IPS-20b (cell line): ENCODE measurements at regions not wholly inside any gene's neighbourhood (a gene's known extent, or its start where the extent isn't known, plus 50 kb on each side); places are given as distances from the start of the nearest gene placed in this dataset.

Source experiments
- H3K27ac ChIP-seq: one replicate; pipeline ENCODE4 v1.5.1; 2013; ENCODE audit warnings: low read length
- H3K27me3 ChIP-seq: 2 replicates; pipeline ENCODE4 v1.6.1; 2013; ENCODE audit warnings: mild to moderate bottlenecking, low read length, inconsistent platforms; ENCODE audit not compliant: insufficient read depth
- H3K36me3 ChIP-seq: 2 replicates; pipeline ENCODE4 v1.6.1; 2013; ENCODE audit warnings: low read depth, mild to moderate bottlenecking, inconsistent platforms, low read length, moderate library complexity; ENCODE audit not compliant: insufficient read depth
- H3K4me1 ChIP-seq: 2 replicates; pipeline ENCODE4 v1.6.1; 2013; ENCODE audit warnings: mild to moderate bottlenecking, control low read depth, inconsistent platforms, low read length, moderate library complexity; ENCODE audit not compliant: insufficient read depth
- H3K4me3 ChIP-seq: 2 replicates; pipeline ENCODE4 v1.5.1; 2013; ENCODE audit warnings: mild to moderate bottlenecking, low read length, inconsistent platforms
- H3K9ac ChIP-seq: 2 replicates; pipeline ENCODE4 v1.6.1; 2013; ENCODE audit warnings: low read depth, mild to moderate bottlenecking, inconsistent platforms, low read length, moderate library complexity
- H3K9me3 ChIP-seq: 2 replicates; pipeline ENCODE4 v1.6.1; 2013; ENCODE audit warnings: mild to moderate bottlenecking, low read depth, low read length, inconsistent platforms; ENCODE audit not compliant: insufficient read depth

DNA sequence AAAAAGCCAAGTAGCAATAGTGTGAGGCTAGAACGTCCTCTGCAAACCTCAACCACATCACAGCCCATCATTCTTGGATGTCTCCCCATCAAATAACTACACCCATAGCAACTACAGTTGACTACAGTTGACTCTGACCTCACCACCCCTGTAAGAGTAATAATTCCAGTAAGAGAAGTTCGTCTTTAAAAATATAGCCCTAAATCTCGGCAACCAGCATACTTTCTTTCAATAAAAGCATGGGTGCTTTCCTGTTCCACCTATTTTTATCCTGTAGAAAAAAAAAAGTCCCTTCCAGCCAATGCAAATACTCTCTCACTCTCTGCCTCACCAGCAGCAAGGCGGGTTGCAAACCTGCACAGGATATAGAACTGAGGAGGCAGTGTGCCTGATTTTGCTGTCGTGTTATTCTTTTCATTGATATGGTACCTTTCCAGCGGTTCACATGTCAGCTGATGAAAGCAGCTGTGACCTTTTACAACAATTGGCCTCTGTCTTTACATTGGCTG is 187.5 kb upstream of the NFE2L3 start:
- Histone ChIP-seq H3K4me1 (no peaks in the 10 kb centered on the region), H3K36me3 (no peaks in the 10 kb centered on the region), H3K27me3 (no peaks in the 10 kb centered on the region), H3K4me3 (no peak overlapping the region), H3K27ac (no peak overlapping the region), H3K9me3 (no peaks in the 10 kb centered on the region), H3K9ac (no peak overlapping the region)

DNA sequence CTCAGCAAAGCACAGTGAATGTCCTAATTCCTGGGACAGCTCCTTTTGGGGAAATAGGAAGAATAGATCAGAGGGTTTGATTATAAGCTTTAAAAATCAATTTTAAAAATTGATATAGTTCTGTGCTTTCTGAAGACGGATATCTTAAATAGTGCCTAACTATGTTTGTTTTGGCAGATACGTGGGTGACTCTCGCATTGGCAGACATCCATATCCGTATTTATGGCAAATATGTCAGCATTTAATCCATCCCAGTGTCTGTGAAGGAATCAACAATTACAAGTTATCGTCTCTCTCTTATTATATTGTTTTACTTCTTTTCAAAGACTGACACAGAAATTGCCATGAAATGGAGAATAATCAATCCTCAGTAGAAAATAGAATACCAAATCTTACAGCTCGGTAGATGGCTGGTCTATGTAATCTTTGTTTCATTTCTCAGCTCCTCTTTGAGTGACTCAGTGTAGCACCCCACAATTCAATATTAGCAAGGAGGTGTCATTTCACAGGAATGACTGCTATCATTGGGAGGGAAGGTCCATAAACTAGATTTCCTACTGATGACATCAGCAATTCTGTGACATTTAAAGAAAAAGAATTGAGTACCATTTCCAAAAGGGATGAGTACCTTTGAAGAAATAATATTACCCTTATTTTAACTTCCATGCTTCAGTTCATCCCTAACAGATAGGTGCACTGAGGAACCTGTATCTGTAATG is 186.4 kb upstream of the NFE2L3 start:
- Histone ChIP-seq H3K27ac (no peak overlapping the region), H3K9me3 (no peaks in the 10 kb centered on the region), H3K9ac (no peak overlapping the region), H3K4me1 (no peaks in the 10 kb centered on the region), H3K27me3 (no peaks in the 10 kb centered on the region), H3K4me3 (no peak overlapping the region), H3K36me3 (no peaks in the 10 kb centered on the region)

DNA sequence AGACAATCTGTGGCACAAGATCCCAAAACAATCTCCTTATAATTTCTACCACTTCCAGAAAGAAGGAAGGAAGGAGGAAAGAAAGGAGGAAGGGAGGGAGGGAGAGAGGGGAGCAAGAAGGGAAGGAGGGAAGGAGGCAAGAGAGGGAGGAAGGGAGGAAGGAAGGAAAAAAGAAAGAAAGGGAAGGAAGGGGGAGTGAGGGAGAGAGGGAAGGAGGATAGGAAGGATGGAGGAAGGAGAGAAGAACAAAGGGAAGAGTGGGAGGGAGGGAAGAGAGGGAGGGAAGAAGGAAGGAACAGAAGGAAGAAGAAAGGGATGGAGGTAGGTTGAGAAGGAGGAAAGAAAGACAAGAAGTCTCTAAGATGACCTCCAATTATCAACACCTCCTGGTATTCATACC is 185.5 kb upstream of the NFE2L3 start:
- Histone ChIP-seq H3K9me3 (no peaks in the 10 kb centered on the region), H3K4me3 (no peak overlapping the region), H3K27ac (no peak overlapping the region), H3K9ac (no peak overlapping the region), H3K36me3 (no peaks in the 10 kb centered on the region), H3K27me3 (no peaks in the 10 kb centered on the region), H3K4me1 (no peaks in the 10 kb centered on the region)

DNA sequence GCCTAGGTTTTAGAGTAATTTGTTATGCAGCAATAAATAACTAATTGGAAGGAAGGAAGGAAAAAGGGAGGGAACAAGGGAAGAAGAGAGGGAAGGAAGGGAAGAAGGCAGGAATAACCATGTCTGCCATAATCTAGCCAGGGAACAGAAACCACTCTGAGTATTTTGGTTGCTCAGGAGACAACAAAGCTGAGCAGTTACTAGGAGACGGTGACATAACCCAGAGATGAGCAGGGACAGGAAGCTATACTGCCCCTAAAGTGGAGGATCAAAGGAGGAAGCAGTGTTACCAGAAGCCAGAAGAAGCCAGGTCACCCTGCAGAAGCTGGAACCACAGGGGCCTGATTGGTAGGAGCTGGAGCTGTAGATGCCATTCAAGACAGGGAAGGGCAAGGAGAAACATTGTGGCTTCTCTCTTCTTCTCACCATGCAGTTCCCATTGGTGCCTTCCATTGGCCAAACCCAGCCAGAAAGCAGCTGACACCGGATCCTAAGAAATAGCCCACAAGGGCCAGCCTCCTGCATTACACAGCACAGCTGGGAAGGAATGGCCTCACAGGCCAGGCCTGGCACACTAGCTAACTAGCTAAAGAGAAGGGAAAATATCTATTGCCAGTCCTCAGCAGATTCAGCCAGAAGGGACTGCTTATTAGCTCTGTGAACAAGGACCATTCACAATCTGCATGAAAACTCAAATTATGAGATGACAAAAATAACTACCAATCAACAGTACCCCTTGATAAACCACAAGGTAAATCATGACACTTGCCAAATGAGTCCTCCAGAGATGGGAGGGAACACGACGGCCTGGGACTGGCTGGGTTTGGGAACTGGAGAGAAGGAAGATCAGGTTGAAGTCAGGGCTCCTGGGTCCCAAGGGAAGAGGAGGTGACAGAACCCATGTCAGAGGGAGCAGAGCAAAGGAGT is 184.5 kb upstream of the NFE2L3 start:
- H3K9ac ChIP-seq, result no peak overlapping the region
- no peak overlapping the region for H3K4me3 ChIP-seq
- H3K27ac ChIP-seq, result no peak overlapping the region
- no peaks in the 10 kb centered on the region for H3K36me3 ChIP-seq
- H3K4me1 ChIP-seq, result no peaks in the 10 kb centered on the region
- no peaks in the 10 kb centered on the region for H3K9me3 ChIP-seq
- H3K27me3 ChIP-seq, result no peaks in the 10 kb centered on the region

DNA sequence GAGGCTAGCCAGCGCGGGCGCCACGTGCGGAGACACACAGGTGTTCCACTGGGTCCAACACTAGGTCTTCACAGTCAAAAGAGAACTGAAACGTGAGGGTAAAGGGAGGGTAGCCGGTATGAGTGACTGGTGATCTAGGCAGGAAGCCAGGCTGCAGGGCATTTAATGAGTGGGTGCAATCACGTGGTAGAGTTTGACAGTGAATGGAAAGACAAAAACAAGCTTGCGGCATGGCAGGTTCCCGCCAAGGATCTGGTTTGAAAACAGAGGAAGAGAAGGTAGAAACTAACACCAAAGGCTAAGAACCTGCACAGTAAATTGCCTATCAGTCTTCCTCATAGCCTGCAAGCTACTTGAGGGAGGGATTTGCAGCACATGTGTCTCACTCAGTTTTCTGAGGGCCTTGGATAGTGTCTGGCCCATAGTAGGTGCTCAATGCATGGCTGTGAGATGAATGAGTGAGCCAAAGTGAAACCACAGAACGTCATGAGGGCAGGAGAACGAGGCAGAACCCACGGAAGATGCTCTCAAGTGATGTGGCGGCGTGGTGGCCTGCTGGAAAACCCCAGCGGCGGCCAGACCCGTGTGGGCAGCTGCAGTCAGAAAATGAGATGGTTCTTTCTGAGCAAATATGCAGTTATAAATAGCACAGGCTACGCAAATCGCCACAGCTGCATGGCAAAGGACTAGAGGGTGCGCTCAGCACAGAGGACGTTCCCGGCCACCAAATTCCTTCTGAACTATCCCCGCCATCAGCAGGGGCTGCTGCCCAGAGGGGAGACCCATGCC is 183.6 kb upstream of the NFE2L3 start:
- no peaks in the 10 kb centered on the region for H3K4me1 ChIP-seq
- H3K36me3 ChIP-seq, result no peaks in the 10 kb centered on the region
- no peaks in the 10 kb centered on the region for H3K27me3 ChIP-seq
- no peak overlapping the region for H3K4me3 ChIP-seq
- no peaks in the 10 kb centered on the region for H3K9me3 ChIP-seq
- H3K9ac ChIP-seq, result no peak overlapping the region
- no peak overlapping the region for H3K27ac ChIP-seq

DNA sequence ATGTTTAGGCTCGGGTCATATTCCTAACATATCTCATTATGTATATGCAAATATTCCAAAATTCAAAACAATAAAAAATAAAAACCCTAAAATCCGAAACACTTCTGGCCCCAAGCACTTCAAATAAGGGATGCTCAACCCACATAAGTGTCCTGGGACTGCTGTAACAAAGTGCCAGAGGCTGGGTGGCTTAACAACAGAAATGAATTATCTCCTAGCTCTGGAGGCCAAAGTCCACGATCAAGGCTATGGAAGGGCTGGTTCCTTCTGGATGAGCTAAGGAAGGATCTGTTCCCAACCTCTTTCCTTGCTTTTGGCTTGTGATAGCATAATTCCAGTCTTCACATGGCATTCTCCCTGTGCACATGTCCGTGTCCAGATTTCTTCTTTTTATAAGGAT is 181.6 kb upstream of the NFE2L3 start:
- no peaks in the 10 kb centered on the region for H3K27me3 ChIP-seq
- no peaks in the 10 kb centered on the region for H3K9me3 ChIP-seq
- H3K4me3 ChIP-seq, result no peak overlapping the region
- H3K4me1 ChIP-seq, result no peaks in the 10 kb centered on the region
- no peaks in the 10 kb centered on the region for H3K36me3 ChIP-seq
- no peak overlapping the region for H3K27ac ChIP-seq
- H3K9ac ChIP-seq, result no peak overlapping the region

DNA sequence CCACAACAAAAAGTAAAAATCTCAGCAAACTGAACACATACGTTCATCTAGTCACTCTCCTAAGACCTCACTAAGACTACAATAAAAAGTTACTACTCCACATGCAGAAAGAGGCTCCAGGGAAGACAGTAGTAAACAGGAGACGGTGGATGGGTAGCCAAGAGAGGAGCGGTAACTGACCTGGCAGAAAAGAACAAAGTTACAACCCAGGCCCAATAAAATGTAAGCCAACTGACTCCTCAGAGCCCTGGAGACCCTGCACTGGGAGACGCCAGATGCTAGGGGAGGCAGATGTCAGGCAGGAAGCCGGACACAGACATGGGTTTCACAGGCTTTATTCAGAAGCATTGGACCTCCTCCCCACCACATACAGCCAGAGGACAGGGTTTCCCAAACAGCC is 181.1 kb upstream of the NFE2L3 start:
- Histone ChIP-seq H3K9ac (no peak overlapping the region), H3K4me1 (no peaks in the 10 kb centered on the region), H3K27ac (no peak overlapping the region), H3K9me3 (no peaks in the 10 kb centered on the region), H3K4me3 (no peak overlapping the region), H3K36me3 (no peaks in the 10 kb centered on the region), H3K27me3 (no peaks in the 10 kb centered on the region)

DNA sequence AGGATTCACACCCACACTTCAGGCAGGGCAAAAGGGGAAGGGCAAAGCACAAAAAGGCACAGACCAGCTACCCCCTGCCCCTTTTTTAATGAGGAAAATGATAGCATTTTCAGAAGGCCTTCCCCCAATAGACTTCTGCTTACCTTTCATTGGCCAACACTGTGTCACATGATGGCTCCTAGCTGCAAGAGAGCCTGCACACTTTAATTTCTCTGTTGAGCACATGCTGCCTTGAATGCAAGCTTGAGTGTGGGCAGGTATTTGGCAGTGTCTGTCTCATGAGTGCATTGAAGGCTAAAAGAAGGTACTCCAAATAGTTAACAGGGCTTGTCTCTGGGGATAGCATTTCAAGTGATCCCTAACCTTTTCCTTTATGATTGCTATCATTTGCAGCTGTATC is 175.4 kb upstream of the NFE2L3 start:
- Histone ChIP-seq H3K36me3 (no peaks in the 10 kb centered on the region), H3K4me3 (no peak overlapping the region), H3K27ac (no peak overlapping the region), H3K9me3 (peaks cover 6% of the 10 kb centered on the region; the same call in 1 of the 2 replicates), H3K9ac (no peak overlapping the region), H3K27me3 (no peaks in the 10 kb centered on the region), H3K4me1 (no peaks in the 10 kb centered on the region)

DNA sequence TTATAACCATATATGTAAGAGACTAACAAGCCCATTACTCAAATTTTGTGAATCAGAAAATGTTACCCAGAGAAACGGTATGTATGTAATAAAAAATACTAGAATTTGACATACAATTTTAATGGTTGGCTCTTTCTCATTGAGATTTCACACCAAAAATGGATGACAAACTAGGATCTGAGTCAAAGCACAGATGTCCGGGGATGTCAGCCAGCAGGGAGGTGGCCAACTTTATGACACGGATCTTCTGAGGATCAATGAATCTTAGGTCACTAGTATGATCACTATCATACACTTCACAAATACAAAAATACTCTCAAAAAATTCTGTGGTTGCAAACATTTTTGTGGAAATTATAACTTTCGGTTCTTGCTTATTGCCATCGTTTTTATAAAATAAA is 173.5 kb upstream of the NFE2L3 start:
- H3K9me3 ChIP-seq, result peaks cover 6% of the 10 kb centered on the region; the same call in 1 of the 2 replicates
- no peak overlapping the region for H3K9ac ChIP-seq
- no peaks in the 10 kb centered on the region for H3K27me3 ChIP-seq
- no peak overlapping the region for H3K4me3 ChIP-seq
- no peak overlapping the region for H3K27ac ChIP-seq
- no peaks in the 10 kb centered on the region for H3K36me3 ChIP-seq
- no peaks in the 10 kb centered on the region for H3K4me1 ChIP-seq

DNA sequence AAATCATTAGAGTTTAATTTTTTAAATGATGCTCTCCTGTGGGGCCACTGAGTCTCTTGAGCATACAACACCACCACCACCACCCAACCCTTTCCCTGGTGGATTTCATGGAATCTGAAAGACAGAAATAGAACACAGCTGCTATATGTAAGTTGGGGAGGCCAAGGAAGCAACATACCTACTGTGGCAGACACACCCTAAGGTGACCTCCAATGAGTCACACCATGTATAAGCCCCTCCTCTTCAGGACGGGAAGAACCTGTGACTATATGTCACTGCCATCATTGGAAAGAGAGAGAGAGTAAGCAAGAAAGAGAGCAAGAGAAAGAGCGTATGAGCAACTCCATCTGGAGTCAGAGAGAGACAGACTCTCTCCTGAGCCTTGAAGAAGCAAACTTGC is 172.4 kb upstream of the NFE2L3 start:
- Histone ChIP-seq H3K27me3 (no peaks in the 10 kb centered on the region), H3K4me1 (no peaks in the 10 kb centered on the region), H3K9me3 (peaks cover 6% of the 10 kb centered on the region; the same call in 1 of the 2 replicates), H3K9ac (no peak overlapping the region), H3K27ac (no peak overlapping the region), H3K4me3 (no peak overlapping the region), H3K36me3 (no peaks in the 10 kb centered on the region)

DNA sequence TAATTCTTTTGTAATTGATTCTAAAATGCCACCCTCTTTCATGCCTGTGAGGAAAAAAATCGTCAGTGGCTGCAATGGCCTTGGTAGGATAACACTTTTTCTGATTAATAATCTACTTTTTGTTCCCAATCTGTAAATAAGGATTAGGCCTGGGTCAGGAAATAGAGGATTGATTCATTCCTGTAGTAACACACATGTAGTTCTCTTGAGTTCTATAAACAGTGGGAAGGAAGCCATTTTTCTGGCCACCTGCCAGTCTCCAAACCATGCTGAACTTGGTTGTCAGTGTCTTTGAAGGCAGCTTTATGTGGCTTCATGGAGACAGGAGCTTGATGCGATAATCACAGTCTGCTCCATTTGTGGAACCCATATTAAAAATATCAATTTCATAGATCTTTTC is 169.3 kb upstream of the NFE2L3 start:
- no peaks in the 10 kb centered on the region for H3K36me3 ChIP-seq
- H3K9ac ChIP-seq, result no peak overlapping the region
- no peaks in the 10 kb centered on the region for H3K27me3 ChIP-seq
- H3K9me3 ChIP-seq, result no peaks in the 10 kb centered on the region
- H3K4me1 ChIP-seq, result no peaks in the 10 kb centered on the region
- H3K27ac ChIP-seq, result no peak overlapping the region
- H3K4me3 ChIP-seq, result no peak overlapping the region
